Motor neuron (in vitro differentiated cells): ENCODE measurements at regions not wholly inside any gene's neighbourhood (a gene's known extent, or its start where the extent isn't known, plus 50 kb on each side); places are given as distances from the start of the nearest gene placed in this dataset.

Experiments used
- ATAC-seq, 8 experiments: fragments of 200-7000 bp; cut with Tn5 transposase; replicated peaks in 6 of 8; 2 replicates each; pipeline ENCODE4 v1.8.0; 2021; ENCODE audit warnings: mild to moderate bottlenecking in 8 of 8, moderate library complexity in 8 of 8
- H3K27ac ChIP-seq, 2 donors: fragments of 250-450 bp; sonication (Bioruptor Pico); 2 replicates each; pipeline ENCODE4 v1.9.0; 2021; ENCODE audit warnings: antibody characterized with exemption in 2 of 2, mild to moderate bottlenecking in 2 of 2, moderate library complexity in 1 of 2
- H3K4me1 ChIP-seq, 2 donors: fragments of 250-450 bp; sonication (Bioruptor Pico); replicated peaks in 1 of 2; 2 replicates each; pipeline ENCODE4 v1.6.1; 2021; ENCODE audit warnings: antibody characterized with exemption in 2 of 2, mild to moderate bottlenecking in 2 of 2, moderate library complexity in 1 of 2
- H3K4me3 ChIP-seq, 5 donors: fragments of 250-450 bp; sonication (Bioruptor Pico); 2 replicates each; pipeline ENCODE4 v1.9.0; 2021; ENCODE audit warnings: antibody characterized with exemption in 5 of 5, mild to moderate bottlenecking in 5 of 5, moderate library complexity in 4 of 5
- WGBS, 10 experiments: fragments of 450-650 bp; shearing (Covaris generic); methylation state at CpG; one replicate each; pipeline ENCODE4 v1.0.0; 2022; 5-methylcytosine and 5-hydroxymethylcytosine counted together
- in situ Hi-C, 9 experiments: fragments of 400-800 bp; cut with MboI; loops; one replicate each; pipeline ENCODE4 v1.15.0; 2021; ENCODE audit warnings: low sequenced_read_pairs in 9 of 9, low pct_unique_long_range_greater_than_20kb in 2 of 9; ENCODE audit not compliant: unreplicated experiment in 9 of 9

GRCh38 chr3:72150634-72151412 is 365.9 kb upstream of the PROK2 start:
- ATAC-seq: no peak
- Histone ChIP-seq H3K4me3 (no peak overlapping the region), H3K27ac (no peak overlapping the region), H3K4me1 (peaks cover 26 to 40% of the 10 kb centered on the region in 2 donors)
- WGBS, 10 experiments: 74 to 94% (median 88%) methylated on average over 2 to 5 of the region's 6 CpGs; no CpG with 5 or more reads in 3 of the 10 experiments
- in situ Hi-C loops: no loop called here

DNA sequence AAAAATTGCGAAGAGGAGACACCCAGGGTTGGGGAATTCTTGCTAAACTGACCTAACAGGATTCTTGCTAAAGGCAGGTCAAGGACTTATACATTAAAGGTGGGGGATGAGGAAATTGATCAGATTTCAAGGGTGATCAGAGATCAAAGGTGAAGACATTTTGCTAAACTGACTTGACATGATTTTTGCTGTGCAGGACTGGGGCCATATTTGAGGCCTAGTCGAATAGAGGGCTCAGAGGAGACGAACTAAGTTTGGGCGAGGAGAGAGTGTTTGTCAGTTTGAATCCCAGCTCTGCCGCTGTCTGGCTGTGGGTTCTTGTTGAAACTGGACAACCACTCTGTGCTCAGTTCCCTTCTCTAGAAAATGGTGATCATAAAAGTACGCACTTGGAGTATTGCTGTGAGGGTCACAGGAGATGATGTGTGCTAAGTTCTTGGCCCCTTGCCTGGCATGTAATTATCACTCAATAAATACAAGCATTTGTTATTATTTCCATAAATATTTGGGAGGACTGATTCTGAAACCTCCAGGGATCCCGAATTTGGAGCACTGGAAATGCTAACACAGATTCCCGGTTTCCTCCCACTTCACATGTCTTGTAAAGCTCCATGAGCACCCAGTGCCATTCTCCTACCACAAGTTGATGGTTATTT is 364.8 kb upstream of the PROK2 start:
- WGBS, 10 experiments: 67 to 100% (median 91%) methylated on average over 1 to 7 of the region's 8 CpGs
- in situ Hi-C loops: no loop called here

DNA sequence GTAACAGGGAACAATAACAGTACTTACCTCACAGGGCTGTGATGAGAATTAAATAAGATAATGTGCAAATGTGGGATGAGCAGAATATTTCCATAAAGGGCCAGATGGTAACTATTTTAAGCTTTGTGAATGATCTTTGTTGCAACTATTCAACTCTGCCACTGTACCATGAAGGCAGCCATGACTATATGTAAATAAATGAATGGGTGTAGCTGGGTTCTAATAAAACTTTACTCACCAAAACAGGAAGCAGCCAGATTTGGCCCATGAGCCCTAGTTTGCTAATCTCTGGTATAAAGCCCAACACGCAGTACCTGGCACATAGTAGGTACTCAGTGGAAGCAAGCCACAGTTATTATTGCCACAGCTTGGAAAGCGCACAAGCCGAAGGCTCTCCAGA is 362.7 kb upstream of the PROK2 start:
- Histone ChIP-seq H3K4me1 (peaks cover 35 to 36% of the 10 kb centered on the region in 2 donors), H3K4me3 (no peak overlapping the region), H3K27ac (no peak overlapping the region)
- WGBS, 10 experiments: 80 to 100% (median 94%) methylated on average over 2 to 3 of the region's 3 CpGs; no CpG with 5 or more reads in 6 of the 10 experiments
- ATAC-seq: no peak
- in situ Hi-C loops: no loop called here

More for the DNA sequence above, 364.8 kb upstream of the PROK2 start:
- H3K27ac ChIP-seq: no peak overlapping the region
- H3K4me3 ChIP-seq: no peak overlapping the region
- ATAC-seq: no peak
- peaks cover 28 to 38% of the 10 kb centered on the region in 2 donors for H3K4me1 ChIP-seq

GRCh38 chr3:72145506-72146380 is 360.8 kb upstream of the PROK2 start:
- Histone ChIP-seq H3K4me3 (no peak overlapping the region), H3K27ac (peak overlapping the region; percentile 7 to 71), H3K4me1 (peaks cover 20 to 23% of the 10 kb centered on the region in 2 donors)
- ATAC-seq: peak; percentile 42 to 96 (median 94)
- WGBS, 10 experiments: 0 to 75% (median 20%) methylated on average over 1 to 6 of the region's 12 CpGs; no CpG with 5 or more reads in 3 of the 10 experiments
- in situ Hi-C loops: no loop called here

- peak overlapping the region; percentile 7 to 71 for H3K27ac ChIP-seq
- H3K4me3 ChIP-seq: no peak overlapping the region
- in situ Hi-C loops: no loop called here
- H3K4me1 ChIP-seq: peaks cover 20 to 23% of the 10 kb centered on the region in 2 donors
- WGBS, 10 experiments: 66 to 100% (median 87%) methylated on average over 1 to 8 of the region's 10 CpGs; no CpG with 5 or more reads in 2 of the 10 experiments
- no peak for ATAC-seq
Measured at GRCh38 chr3:72144773-72145505, 360.0 kb upstream of the PROK2 start.

DNA sequence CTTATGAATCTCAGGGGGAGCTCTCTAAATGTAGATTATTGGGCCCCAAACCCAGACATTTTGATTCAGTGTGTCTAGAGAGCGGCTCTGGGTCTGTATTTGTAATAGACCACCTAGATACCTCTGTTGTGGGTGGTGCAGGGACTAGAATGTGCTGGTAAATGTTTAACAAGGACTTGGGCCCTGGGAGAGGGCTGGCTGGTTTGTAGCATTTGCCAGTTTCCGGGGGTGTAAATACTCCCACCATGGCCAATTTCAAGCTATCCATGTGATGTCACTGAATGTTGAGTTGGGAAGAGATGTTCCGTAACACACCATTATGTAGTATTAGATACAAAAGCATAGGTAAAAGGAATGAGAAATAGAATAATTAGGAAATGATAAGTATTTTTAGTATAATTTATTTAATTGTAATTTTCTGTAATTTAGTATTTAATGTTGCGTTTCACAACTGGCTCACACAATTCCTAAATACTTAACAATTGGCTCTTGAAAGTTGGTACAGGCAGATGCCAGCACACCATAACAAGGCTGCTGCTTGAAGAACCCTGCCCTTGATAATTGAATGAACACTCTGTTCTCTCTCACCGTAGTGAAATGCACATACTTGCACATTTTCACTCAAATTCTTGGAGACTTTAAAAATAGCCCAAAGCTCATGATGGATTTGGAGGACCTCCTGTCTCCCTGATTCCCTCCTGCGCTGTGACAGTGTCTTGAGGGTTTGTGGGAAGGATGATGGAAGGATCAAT is 359.2 kb upstream of the PROK2 start:
- in situ Hi-C loops: no loop called here
- peak in 1 of 8 experiments; percentile 41 for ATAC-seq
- WGBS, 10 experiments: 38 to 100% (median 67%) methylated on average over 1 to 5 of the region's 6 CpGs

GRCh38 chr3:72143322-72143721 is 358.4 kb upstream of the PROK2 start:
- WGBS, 10 experiments: 20 to 100% (median 86%) methylated on average over 1 to 5 of the region's 7 CpGs
- H3K4me3 ChIP-seq: no peak overlapping the region
- no peak for ATAC-seq
- no peak overlapping the region for H3K27ac ChIP-seq
- H3K4me1 ChIP-seq: peaks cover 20 to 24% of the 10 kb centered on the region in 2 donors
- in situ Hi-C loops: no loop called here

More for the DNA sequence above, 359.2 kb upstream of the PROK2 start:
- no peak overlapping the region for H3K4me3 ChIP-seq
- H3K4me1 ChIP-seq: peaks cover 20 to 23% of the 10 kb centered on the region in 2 donors
- H3K27ac ChIP-seq: no peak overlapping the region

DNA sequence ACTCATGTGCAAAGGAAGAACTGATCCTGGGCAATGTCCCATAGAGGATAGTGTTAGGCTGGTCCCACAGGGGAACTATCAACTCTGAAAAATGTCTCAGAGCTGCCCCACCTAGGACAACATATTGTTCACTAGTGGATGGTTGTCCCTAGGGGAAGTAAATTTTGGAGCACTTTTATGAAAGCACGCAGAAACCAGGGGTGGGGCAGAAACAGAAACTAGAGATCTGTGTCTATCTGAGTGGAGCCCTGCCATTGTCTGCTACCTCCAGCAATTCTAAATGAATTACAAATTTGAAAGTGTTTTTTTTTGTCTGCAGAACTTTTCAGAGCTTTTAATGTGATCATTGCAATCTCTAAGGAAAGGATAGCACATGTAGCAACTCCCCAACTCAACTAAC is 357.1 kb upstream of the PROK2 start:
- WGBS, 10 experiments: 0 to 100% (median 90%) methylated on average over 1 of the region's 1 CpG; no CpG with 5 or more reads in 4 of the 10 experiments
- no peak overlapping the region for H3K27ac ChIP-seq
- H3K4me3 ChIP-seq: no peak overlapping the region
- no peak for ATAC-seq
- in situ Hi-C loops: no loop called here
- peaks cover 20 to 27% of the 10 kb centered on the region in 2 donors for H3K4me1 ChIP-seq

- in situ Hi-C loops: no loop called here
- Histone ChIP-seq H3K4me3 (no peak overlapping the region), H3K27ac (no peak overlapping the region), H3K4me1 (peaks cover 19 to 26% of the 10 kb centered on the region in 2 donors)
- 83 to 100% (median 100%) methylated on average over 1 of the region's 1 CpG; no CpG with 5 or more reads in 7 of the 10 experiments for WGBS, 10 experiments
- no peak for ATAC-seq
Measured at GRCh38 chr3:72141264-72141663, 356.3 kb upstream of the PROK2 start.

- Histone ChIP-seq H3K4me3 (no peak overlapping the region), H3K27ac (no peak overlapping the region), H3K4me1 (peaks cover under 1 to 7% of the 10 kb centered on the region in 2 donors)
- WGBS, 10 experiments: 33 to 100% (median 82%) methylated on average over 1 to 2 of the region's 2 CpGs; no CpG with 5 or more reads in 2 of the 10 experiments
- ATAC-seq: no peak
- in situ Hi-C loops: no loop called here
Measured at GRCh38 chr3:72139316-72139715, 354.4 kb upstream of the PROK2 start.

GRCh38 chr3:72137865-72138861 is 353.2 kb upstream of the PROK2 start:
- in situ Hi-C loops: no loop called here
- peak in 6 of 8 experiments; percentile 32 to 68 (median 52) for ATAC-seq

More at GRCh38 chr3:72137865-72138861, 353.2 kb upstream of the PROK2 start:
- WGBS, 10 experiments: 20 to 100% (median 75%) methylated on average over 1 to 5 of the region's 9 CpGs; no CpG with 5 or more reads in 1 of the 10 experiments
- no peak overlapping the region for H3K4me3 ChIP-seq
- H3K4me1 ChIP-seq: peaks cover 0 to 3% of the 10 kb centered on the region in 2 donors
- no peak overlapping the region for H3K27ac ChIP-seq
